ENCODE measurements at regions not wholly inside any gene's neighbourhood (a gene's known extent, or its start where the extent isn't known, plus 50 kb on each side); places are given as distances from the start of the nearest gene placed in this dataset.
A peak's percentile ranks its signal among the peaks of the same experiment; 100 is the strongest.

- no peak for DNase-seq
Measured at GRCh38 chr2:12831016-12831415, 114.3 kb downstream of the TRIB2 start.

- no peak for DNase-seq
Measured at GRCh38 chr2:12834239-12834638, 117.5 kb downstream of the TRIB2 start.

DNA sequence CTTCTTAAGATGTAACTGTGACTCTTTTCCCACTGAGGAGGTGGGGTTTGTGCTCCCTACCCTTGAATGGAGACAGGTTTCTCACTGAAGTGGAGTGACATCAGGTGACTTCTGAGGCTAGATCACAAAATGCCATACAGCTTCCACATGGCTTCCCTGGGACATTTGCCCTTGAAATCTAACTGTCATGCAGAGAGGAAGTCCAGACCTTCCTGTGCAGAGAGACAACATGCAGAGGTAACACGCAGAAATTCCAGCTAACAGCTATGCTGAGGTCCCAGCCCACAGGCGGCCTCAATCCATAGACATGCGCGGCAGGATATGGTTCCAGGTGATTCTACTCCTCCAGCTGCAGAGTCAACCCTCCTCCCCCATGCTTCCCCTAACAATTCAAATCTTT is 119.0 kb downstream of the TRIB2 start:
- no peak for DNase-seq

DNA sequence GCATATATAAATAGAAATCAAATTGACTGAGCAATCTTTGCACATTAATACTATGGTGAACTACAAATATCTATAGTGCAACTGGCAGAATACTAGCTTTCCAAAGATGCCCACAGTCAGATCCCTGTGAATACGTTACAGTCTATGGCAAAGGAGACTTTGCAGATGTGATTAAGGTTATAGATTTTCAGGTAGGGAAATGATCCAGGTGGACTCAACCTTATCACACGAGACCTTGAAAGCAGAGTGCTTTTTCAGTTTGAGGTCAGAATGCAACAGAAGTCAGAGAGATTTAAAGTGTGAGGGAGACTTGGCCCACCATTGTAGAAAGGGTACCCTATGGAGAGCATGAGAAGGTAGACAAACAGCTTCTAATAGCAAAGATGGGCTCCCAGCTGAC is 122.6 kb downstream of the TRIB2 start:
- no peak for DNase-seq

DNA sequence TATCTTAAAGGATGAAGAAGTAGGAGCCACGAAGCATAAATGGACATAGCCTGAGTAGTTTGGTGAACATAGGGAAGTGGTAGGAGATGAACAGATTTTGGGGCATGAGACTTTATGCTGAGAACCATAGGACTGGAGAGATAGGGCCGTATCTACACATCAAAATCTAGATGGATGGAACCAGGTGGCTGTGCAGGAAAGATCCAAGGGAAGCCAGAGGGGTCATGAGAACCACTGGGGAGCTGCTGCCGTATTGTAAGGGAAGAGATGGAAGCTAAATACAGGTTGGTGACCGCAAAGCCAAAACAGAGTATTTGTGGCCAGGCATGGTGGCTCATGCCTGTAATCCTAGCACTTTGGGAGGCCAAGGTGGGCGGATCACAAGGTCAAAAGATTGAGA is 124.3 kb downstream of the TRIB2 start:
- no peak for DNase-seq

DNA sequence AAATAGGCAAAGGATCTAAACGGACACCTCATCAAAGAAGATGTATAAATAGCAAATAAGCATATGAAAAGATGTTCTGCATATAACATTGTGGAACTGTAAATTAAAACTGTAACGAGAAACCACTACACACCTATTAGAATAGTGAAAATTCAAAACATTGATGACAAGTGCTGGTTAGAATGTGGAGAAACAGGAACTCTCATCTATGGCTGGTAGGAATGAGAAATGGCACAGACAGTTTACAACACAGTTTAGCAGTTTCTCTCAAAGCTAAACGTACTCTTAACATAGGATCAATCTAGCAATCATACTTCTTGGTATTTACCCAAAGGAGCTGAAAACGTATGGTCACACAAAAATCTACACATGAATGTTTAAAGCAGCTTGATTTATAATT is 126.2 kb downstream of the TRIB2 start:
- no peak for DNase-seq

GRCh38 chr2:12844511-12844910 is 127.8 kb downstream of the TRIB2 start:
- DNase-seq = peak; percentile 17

DNA sequence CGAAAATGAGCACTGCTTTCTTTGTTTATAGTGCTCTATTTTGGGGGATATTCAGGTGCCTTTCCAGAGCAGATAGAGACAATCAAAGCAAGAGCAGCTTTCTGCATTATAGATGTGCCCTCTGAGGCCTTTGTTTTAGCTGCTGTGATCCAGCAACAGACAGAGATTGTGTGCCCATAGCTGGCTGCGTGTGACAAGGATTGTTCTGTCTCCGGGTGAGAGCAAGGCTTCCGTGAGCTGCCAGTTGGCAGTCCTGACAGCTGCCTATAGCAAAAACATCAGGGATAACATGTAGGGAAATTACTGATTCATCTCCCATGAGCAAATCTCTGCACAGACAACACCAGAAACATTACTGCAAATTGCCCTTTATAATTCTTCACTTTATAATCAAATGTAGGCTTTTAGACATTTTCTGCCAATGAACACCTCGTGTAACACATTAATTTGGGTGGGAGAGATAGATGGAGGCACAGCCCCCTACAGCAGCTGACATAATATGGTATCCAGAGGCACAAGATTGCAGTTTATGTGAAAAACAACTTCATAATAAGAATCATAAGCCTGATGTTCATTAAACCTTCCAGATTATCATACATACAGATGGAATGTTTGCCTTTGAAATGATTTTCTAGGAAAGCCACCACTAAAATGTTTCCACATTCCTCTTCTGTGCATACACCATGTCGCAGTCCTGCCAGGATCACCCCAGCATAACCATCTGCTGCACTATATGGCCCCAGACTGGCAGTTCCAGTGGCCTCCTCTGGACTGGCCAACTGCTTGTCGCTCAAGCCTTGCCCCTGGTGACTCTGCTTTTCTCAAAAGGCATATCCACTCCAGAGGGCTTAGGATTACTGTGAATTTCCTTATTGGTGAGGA is 131.2 kb downstream of the TRIB2 start:
- no peak for DNase-seq

DNA sequence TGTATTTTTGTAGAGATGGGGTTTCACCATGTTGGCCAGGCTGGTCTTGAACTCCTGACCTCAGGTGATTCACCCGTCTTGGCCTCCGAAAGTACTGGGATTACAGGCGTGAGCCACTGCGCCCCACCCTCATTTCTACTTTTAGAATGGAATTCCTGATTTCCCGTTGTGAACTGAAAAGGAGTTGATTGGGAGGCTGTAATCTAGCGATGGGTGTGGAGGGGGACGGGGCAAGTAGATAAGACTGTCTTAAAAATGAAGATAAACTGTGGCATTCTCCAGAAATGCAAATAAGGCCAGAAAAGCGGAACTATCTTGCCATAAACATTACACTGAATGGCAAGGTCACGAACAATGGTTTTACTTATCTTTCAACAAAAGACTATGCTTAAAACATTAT is 135.4 kb downstream of the TRIB2 start:
- DNase-seq = no peak

GRCh38 chr2:12854001-12854530 is 137.3 kb downstream of the TRIB2 start:
- DNase-seq = no peak

DNA sequence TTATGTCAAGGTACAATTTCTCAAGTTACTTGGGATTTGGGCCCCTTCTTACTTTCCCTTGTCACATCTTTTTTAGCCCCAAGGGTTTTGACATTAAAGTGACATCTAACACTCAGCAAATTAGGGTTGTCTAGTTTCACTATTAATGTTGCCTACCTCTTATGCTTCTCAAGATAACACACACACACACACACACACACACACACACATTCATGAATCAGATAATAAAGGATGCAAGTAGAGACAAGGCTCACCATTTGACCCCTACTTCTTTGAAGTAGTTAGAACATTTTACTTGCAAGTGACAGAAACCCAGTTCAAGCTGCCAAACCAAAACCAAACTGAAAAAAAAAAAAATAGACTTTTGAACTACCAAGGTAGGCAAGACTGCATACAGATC is 138.8 kb downstream of the TRIB2 start:
- DNase-seq = no peak

DNA sequence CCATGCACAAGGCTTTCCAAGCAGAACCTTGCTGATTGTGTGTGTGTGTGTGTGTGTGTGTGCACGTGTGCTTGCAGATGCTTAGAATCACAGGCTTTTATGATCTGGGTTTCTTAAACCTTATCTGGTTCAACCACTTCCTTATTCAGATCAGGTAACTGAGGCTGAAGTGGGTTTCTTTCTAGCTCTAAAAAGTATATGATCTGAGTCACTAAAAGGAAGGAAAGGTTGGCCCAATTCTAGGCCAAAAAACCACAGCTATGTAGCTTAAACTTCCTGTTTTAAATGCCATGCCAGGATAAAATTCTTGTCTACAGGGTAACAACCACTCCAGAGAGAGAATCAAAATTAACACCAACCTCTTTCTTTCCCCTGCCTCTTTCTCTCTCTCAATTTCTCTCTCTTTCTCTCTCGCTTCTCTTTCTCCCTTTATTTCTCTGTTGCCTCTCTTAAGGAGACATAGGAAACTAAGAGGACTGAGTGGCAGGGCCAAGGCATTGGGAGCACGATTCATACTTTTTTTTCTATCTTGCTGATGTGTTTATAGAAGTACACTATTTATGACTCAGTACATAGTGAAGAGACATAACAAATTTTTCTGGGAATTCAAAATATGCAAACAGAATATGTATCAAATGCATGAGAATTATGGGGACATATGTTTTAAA is 140.3 kb downstream of the TRIB2 start:
- DNase-seq = no peak

- DNase-seq = no peak
Measured at GRCh38 chr2:12857891-12858290, 141.2 kb downstream of the TRIB2 start.

DNA sequence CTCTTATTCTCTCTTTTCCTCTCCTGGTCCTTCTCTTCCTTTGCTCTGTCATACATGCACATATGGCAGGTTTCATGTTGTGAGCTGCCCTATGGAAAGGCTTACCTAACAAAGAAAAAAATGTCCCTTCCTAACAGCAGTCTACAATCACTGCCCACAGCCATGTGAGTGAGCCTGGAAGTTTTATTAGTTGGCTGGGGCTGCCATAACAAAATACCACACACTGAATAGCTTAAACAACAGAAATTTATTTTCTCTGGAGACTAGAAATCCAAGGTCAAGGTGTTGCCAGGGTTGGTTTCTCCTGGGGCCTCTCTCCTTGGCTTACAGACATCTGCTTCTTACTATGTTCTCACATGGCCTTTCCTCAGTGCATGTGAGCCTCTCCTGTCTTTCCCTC is 142.1 kb downstream of the TRIB2 start:
- DNase-seq = no peak

- DNase-seq = no peak
Measured at GRCh38 chr2:12861344-12861930, 144.7 kb downstream of the TRIB2 start.

GRCh38 chr2:12862541-12862940 is 145.8 kb downstream of the TRIB2 start:
- DNase-seq = no peak

DNA sequence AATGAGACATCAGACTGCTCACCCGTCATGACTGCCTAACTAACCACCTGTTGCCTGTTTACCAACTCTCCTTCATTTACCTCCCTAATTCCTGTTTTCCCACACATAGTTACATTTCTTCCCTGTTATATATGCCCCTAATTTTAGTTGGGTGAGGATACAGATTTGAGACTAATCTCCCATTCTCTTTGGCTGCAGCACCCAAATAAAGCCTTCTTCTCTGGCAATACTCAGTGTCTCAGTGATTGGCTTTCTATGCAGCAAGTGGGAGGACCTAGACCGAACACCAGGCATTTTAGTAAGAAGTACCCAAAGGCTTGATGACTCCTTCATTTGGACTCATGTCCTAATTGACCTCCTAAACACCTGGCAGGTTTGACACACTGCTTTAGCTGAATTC is 147.2 kb downstream of the TRIB2 start:
- no peak for DNase-seq

- no peak for DNase-seq
Measured at GRCh38 chr2:12867631-12868287, 151.0 kb downstream of the TRIB2 start.

- DNase-seq = no peak
Measured at GRCh38 chr2:12870692-12871091, 154.0 kb downstream of the TRIB2 start.

- no peak for DNase-seq
Measured at GRCh38 chr2:12871694-12872315, 155.1 kb downstream of the TRIB2 start.

- DNase-seq = no peak
Measured at GRCh38 chr2:12877761-12878160, 161.0 kb downstream of the TRIB2 start.

DNA sequence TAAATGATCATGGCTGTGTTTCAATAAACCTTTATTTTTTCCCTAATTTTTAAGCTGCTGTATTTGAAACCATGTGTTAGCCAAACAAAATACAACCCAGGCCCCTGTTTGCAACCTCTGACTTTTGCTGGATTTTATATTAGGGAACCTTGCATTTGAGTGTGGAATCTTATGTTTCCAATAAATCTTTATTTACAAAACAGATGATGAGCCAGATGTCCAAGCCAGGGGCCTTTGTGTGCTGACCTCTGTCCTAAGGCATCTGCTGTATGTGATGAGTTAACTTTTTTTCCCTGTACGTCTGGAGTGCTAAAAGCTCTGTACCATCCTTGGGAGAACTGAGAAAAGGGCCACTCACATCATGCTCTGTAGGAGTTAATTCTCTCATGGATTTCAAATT is 162.9 kb downstream of the TRIB2 start:
- DNase-seq = no peak

- no peak for DNase-seq
Measured at GRCh38 chr2:12881952-12882351, 165.2 kb downstream of the TRIB2 start.
